HG03521 (cell line): ENCODE measurements at regions not wholly inside any gene's neighbourhood (a gene's known extent, or its start where the extent isn't known, plus 50 kb on each side); places are given as distances from the start of the nearest gene placed in this dataset.
A peak's percentile ranks its signal among the peaks of the same experiment; 100 is the strongest.
"Not testable (repeated sequence)": the region's sequence is repeated elsewhere in the genome, so short reads cannot be mapped to it uniquely, and the experiment has no call there.

Experiments used
- ATAC-seq: cut with Tn5 transposase; IDR thresholded peaks from one replicate; pipeline ENCODE4 v1.9.1; 2021; ENCODE audit warnings: mild to moderate bottlenecking, moderate library complexity; ENCODE audit not compliant: unreplicated experiment

DNA sequence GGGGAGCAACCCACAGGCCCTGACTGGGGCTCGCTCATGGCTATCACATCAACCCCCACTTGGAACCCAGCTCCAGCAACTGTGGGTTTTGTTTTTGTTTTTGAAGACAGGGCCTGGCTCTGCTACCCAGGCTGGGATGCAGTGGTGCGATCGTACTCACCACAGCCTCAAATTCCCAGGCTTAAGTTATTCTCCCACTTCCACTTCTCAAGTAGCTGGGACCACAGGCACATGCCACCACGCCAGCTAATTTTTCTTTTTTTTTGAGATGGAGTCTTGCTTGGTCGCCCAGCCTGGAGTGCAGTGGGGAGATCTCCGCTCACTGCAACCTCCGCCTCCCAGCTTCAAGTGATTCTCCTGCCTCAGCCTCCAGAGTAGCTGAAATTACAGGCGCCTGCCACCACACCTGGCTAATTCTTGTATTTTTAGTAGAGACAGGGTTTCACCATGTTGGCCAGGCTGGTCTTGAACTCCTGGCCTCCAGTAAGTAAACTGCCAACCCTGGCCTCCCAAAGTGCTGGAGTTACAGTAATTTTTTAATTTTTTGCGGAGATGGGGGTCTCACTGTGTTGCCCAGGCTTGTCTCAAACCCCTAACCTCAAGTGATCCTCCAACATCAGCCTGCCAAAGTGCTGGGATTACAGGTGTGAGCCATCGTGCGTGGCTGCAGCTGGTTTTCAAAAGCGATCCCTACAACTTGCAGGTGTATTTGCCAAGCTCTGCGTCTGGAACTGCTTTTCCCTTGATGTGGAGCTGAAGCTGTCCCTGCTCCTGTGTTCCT, 228.7 kb downstream of the SKIDA1 start:
- no peak for ATAC-seq

DNA sequence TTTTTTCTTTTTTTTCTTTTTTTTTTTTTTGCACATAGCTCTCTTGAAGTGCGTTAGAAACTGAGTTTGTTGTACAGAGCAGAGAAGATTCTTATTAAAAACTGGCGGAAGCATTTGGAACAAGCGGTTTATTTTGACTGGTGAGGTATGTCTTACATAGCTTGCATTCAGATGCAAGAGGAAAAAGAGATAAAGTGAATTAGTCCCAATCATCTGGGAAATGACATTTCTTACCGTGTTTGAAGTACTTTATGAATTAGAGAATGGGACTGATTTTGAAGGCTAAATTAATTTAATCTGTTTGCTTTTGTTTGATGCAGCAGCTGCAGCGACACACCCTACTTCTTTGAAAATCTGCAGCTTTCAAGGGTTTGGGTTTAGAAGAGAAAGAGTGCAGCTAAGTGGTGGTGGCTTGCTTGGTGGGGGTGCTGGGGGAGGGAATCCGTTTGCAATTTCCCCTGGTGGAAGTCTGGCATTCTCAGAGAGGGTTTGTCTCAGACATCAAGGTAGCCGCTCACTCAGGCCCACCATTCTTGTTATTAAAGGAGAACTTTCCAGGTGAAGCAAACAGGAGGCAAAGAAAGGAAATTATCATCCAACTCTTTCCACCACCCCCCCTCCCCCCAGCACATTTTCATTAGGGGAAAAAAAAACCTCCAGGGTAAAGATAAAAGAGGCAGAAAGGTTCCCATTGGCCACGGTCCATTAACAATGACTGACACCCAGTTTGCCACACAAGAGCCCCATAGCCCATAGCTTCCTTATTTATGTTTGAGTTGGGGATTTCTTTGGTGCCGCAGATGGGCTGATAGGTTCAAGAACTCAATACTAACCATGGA, 231.7 kb downstream of the SKIDA1 start:
- no peak for ATAC-seq

DNA sequence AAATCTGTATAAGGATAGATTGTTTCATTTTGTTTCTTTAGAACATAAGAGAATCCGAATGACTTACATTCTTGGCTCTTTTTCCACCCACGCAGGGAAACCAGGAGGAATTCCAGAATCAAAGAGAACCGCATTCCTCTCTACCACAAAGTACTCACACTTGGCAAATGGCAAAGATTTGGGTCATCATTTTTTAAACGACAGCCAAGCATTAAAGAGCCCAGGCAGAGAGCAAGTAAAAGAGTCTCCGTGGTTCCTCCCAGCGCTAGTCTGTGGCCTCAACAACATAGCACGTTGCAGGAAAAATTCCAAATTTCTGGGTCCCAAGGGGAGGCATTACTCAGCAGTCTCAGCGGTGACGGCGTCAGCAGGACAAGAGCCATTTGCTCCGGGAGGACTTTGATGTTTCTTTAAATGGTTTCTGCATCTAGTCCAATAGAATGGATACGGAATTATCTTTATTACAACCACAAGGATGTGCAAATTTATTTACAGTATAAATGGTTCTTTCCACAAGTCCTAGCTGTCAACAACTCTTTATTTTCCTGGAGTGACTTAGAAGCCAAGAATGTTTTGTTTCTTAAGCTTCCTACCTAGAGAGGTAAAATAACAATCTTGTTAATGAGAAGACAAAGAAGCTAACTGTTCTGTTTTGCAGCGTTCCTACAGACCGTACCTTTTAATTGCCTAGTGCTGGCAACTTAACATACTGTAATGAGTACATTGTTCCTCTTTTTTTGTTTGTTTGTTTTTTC, 232.5 kb downstream of the SKIDA1 start:
- ATAC-seq = no peak

DNA sequence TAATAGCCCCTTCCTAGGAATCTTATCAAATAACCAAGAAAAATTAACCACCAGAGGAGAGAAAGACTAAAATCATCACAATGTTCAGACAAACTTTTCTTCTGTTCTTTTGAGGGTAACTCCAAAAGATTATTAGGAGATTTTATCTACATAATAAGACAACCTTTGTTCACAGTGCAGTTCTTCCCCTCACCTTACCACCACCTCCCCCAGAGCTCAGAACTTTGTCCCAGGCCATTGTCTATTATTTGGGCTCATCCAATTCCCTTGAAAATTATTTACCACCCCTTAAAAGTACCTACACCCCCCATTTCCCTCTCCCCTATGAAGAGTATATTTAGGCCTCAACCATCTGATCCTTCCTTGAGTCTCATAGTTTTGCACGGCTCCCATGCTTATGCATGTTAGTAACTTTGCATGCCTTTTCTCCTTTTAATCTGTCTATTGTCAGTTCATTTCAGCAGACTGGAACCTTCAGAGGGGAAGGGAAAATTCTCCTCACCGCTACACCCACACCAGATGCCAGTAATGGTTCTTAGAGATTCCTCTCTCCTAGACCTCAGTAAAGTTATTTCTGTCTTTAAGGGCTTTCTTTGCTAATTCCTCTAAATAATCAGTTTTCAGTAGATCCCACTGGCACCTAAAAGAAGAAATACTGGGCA, 234.9 kb downstream of the SKIDA1 start:
- ATAC-seq = no peak

DNA sequence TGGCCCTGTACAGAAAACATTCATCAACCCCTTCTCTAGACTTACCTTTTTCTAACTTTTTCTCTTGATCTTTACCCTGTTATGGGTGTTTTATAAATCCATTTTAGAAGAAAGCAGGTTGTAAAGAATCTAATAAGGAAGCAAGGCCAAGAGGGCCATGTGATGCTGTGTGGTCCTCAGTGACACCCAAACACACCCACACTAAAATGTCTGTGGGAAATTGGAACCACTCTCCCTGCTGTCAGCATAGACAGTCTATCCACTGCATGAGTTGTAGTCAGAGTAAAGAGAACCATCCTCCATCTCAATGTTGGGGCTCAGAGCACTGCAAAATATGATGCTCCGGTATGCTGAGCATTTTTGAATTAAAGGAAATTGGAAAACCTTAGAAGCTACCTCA, 235.5 kb downstream of the SKIDA1 start:
- no peak for ATAC-seq

DNA sequence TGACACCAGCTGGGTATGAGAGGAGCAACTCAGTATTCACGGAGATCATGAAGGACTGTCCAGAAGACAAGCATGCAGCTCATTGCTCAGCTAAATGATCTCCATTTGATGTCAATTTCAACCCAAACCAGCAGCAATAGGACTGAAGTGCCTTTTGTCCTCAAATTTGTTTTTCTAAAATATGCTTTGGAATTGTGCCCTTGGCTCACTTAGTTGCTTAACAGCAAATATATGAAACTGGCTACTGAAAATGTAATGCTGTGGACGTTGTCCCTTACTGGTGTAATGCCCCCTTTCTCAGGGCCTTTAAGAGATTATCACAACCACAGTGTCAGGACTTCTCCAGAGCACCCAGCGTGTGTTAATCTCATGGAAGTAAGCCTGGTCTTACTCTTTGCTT, 236.2 kb downstream of the SKIDA1 start:
- ATAC-seq = no peak

DNA sequence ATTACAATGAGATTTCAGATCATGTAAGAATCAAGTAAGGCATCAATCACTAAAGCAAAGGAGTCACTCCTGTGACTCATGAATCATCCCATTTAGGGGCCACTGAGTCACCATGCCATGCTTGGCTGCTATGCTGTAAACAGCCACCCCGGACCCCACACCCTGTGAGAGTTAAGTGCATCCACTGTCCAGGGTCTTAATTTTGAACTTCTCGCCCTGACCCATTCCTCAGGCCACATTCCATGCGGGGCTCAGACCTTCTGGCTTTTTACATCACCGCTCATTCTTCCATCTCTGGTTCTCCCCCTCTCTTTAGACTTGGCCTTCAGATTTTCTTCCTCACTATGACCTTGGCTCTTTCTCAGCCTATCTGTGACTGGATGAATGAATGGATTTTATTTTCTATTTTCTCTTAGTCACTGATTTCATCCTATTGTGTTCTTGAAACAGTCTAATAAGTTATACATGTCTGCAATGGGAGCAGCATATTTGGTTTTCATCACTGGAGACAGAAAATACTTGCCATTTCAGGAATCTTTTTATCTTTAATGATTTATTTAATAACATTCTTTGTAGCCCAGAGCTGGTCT, 239.6 kb downstream of the SKIDA1 start:
- ATAC-seq = no peak

DNA sequence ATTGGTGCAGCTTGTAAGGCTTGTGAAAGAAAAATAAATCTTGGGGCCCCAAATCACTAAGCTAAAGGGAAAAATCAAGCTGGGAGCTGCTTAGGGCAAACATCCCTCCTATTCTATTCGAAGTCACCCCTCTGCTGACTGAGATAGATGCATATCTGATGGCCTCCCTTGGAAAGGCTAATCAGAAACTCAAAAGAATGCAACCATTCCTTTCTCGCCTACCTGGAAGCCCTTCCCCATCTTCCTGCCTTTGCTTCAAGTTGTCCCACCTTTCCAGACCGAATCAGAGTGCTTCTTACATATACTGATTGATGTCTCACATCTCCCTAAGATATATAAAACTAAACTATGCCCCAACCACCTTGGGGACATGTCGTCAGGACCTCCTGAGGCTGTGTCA, 240.3 kb downstream of the SKIDA1 start:
- no peak for ATAC-seq

DNA sequence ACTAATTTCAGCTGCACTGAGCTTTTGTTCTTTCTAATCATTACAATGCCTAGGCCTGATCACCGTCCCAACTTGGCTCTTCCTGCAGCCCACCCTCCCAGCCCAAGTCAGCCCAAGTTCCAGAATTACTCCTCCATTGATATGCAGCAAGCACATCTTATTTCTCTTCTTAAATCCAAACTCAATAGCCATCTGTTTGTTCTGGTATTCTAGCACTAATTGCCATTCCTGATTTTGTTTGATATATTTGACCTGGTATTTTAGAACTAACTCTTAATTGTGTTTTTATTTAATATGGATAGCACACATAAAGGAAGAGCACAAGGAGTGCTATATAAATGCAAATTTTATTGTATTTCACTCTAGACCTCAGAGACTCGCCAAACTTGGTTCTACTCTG, 241.2 kb downstream of the SKIDA1 start:
- no peak for ATAC-seq

DNA sequence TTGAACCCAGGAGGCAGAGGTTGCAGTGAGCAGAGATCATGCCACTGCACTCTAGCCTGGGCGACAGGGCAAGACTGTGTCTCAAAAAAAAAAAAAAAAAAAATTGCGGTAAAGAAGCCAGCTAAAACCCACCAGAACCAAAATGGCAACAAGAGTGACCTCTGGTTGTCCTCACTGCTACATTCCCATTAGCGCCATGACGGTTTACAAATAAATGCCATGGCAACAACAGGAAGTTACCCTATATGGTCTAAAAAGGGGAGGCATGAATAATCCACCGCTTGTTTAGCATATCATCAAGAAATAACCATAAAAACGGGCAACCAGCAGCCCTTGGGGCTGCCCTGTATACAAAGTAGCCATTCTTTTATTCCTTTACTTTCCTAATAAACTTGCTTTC, 242.4 kb downstream of the SKIDA1 start:
- ATAC-seq = not testable (repeated sequence)

DNA sequence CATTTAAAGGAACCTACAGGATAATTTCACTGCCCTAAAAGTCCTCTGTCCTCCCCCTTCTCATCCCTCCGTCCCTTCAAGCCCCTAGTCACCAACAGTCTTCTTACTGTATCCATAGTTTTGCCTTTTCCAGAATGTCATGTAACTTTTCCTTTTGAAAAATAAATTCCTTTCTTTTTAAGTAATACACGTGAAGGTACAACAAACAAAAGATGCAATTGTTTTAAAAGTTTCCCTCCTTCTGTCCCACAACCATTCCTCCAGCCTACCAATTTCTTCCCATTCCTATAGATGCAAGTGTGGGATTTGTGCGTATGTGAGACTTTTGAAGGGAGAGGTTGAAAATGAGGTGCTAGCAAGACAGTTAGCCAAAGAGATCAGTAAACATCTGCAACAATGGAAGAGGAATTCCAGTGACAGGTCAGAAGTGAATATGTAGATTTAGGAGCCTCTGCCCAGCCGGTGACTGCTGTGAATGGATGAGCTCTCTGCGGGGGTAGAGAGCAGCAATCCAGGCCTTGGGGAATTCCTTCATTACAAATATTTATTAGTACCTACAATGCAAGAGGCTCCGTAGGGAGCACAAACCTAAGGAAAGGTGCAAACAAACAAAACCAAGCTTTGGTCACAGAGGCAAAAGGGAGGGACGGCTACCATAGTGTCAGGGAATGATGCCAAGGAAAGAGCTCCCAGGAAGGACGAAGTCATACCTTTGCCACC, 243.6 kb downstream of the SKIDA1 start:
- ATAC-seq = no peak

DNA sequence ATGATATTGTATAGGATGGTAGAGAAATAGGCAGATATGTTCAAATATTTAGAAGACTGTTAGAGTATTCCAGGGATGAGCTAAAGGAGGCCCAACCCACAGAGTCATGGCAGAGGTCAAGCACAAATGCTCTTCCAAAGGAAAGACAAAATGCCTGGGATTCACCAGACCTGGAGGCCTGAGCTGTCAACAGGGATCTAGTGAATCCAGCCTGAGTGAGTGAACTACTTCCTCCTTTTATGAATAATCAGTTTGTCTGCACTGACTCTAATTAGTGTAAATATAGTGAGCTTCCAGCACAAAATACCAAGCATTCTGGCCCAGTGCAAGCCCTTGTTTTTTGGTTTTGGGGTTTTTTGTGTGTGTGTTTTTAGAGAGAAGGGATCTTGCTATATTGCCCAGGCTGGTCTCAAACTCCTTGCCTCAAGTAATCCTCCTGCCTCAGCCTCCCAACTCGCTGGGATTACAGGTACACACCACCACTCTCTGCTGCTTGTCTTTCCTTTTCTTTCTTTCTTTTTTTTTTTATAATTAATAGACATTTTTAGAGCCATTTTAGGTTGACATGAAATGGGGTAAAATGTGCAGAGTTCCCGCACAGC, 244.4 kb downstream of the SKIDA1 start:
- no peak for ATAC-seq

DNA sequence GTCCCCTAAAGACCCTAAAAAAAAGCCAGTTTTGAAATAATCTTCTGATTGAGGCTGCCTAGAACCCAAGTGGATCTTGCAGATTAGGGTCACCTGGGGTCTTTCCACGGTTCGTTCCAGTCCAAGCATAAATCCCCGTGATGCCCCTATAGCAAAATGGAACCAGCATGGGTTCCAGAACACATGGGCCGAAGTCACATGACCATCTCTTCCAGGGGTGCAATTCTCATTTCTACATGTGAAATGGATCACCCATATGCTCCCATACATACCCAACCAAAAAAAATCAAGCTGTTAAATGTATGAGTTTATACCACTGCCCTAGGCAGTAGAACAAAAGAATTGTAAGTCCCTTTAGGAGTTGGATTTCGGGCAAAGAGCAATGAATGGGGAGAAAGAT, 245.4 kb downstream of the SKIDA1 start:
- no peak for ATAC-seq

DNA sequence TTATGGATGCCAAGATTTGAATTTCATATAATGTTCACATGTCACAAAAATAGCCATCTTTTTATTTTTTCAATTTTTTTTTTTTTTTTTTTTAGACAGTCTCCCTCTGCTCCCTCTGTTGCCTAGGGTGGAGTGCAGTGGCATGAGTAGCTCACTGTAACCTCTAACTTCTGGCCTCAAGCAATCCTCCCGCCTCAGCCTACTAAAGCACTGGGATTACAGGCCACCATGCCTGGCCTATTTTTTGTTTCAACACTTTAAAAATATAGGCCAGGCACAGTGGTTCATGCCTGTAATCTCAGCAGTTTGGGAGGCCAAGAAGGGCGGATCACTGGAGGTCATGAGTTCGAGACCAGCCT, 246.3 kb downstream of the SKIDA1 start:
- ATAC-seq = no peak

DNA sequence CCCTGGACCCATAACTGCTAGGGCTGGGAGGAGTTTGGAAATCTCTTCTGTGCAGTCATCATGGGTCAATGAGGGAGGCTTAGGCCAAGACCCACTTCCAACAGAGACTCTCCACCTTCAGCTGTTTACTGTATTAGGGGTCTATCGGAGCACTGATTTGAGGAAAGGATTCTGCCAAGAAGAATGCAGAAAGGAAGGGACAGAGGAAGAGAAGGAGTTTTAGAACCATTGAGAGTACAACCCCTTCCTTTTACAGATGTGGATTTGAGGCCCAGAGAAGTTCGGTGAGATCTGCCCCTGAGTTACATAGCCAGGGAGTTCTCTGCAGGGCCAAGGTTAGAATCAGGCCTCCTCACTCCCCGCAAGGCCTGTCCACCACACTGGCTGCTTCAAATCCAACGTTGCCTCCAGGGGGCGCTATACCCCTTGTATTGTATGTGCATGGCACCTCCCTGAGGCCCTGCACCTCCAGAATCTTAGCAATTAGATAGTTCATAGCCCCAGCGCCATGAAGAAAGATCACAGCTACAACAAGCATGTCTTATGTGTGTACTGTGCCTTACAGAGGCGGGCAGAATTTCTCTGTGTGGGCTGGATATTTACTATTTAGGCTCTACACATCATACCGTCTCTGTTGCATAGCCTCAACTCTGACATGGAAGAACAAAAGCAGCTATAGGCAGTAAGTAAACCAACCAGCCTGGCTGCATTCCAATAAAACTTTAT, 246.8 kb downstream of the SKIDA1 start:
- peak; percentile 81 for ATAC-seq

DNA sequence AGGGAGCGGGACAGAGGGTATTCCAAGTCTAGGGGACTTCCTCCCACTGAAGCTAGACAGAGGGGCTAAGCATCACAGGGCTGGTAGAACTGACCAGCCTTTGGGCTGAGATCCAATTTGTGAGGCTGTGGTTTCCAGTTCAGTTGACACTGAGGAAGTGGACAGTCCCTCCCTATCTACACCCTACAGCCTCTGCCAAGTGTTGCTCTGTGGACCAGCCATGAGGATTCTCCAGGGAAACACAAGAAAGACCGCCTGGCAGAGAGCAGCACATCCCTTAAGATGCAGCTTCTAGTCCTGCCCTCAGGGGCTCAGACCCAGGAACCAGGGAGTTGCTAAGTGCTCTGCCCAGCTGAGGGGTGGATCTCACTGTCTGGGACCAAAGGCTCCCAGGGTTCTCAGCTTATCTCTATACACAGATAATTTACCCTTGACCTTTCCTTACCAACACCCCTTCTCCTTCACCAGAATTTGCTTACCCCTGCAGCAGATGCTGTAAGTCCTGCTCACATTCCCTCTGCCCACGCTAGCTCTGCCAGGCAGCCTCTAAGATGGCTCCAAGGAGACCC, 252.0 kb downstream of the SKIDA1 start:
- no peak for ATAC-seq

DNA sequence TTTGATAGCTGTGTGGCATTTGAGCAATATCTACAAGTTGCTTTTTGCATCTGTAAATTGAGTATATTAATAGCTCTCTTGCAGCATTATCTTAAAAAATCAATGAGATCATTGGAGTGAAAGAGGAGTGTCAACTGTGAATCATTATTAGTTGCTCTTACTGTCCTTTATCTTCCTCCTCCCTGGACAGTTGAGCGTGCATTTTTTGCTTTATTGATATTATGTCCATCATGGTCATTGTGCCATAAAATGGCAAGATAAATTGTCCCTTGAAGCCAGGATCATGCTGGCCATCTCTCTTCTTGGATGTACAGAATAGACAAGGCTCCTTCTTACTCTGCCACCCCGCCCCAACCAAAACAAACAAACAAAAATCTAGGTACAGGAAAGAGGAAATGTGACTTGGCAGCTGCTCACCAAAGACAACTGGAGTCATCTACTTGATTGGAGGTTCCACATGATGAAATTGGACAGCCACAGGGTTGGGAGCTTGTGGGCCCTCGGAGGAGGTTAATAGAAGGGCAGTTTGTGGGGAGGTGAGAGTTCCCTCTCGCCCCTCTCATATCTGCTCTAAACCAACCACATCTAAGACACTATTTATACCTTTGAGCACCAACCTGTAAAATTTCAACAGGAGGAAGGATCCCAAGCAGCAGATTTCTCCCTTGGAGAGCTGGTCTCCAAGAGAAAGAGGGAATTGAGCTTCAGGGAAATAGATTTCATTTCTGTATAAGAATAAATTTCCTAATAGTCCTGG, 252.7 kb downstream of the SKIDA1 start:
- no peak for ATAC-seq

DNA sequence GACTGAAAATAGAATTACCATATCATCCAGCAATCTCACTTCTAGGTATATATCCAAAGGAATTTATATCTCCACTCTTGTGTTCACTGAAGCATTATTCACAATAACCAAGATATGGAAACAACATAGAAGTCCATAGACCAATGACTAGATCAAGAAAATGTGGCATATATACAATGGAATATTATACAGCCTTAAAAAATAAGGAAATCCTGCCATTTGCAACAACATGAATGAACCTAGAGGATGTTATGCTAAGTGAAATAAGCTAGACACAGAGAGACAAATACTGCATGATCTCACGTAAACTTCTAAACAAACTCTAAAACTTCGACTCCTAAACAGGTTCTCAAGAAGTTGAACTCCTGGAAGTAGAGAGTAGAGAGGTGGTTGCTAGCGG, 254.5 kb downstream of the SKIDA1 start:
- ATAC-seq = no peak
